IPS-NIHi7 (cell line): ENCODE measurements at regions not wholly inside any gene's neighbourhood (a gene's known extent, or its start where the extent isn't known, plus 50 kb on each side); places are given as distances from the start of the nearest gene placed in this dataset.

Experiments
- DNase-seq: peaks from one replicate; pipeline ENCODE4 v3.0.0; 2012; ENCODE audit warnings: mixed read lengths; ENCODE audit errors: extremely low spot score

DNA sequence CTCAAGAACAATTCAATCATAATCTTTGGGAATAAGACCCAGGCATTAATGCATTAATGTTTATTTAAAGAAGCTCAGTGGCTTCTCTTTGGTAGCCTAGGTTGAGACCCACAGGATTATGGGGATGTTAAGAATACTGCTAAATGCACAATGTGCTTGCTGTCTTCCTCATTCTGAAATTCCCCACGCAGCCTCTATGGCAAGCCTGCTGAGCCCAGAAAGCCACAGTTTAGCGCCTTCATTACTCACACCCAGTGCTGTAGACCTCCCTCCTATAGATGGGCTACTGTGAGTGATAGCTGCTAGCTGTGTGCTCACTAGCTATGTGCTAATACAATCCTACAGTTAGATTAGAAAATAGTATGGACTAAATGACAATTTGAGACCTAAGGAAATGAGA is 90.6 kb downstream of the TNFSF13B start:
- DNase-seq, result no peak

DNA sequence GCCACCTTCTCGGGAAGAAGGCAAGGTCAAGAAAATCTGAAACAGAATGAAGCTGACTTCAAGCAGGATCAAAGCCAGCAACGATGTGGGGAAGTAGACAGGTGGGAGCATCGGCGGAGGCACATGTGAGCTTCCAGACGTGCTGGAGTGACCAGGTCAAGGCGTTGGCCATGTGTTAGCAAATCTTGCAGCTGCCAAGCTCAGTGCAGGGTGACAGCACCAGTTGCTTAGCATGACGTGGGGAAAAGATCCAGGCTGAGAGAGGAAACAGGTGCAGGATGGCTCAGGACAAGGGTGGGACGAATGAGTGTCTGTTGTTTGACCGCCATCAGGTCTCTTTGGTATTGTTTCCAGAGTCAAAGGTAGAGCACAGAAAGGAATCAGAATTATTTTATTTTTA is 92.3 kb downstream of the TNFSF13B start:
- DNase-seq, result no peak

DNA sequence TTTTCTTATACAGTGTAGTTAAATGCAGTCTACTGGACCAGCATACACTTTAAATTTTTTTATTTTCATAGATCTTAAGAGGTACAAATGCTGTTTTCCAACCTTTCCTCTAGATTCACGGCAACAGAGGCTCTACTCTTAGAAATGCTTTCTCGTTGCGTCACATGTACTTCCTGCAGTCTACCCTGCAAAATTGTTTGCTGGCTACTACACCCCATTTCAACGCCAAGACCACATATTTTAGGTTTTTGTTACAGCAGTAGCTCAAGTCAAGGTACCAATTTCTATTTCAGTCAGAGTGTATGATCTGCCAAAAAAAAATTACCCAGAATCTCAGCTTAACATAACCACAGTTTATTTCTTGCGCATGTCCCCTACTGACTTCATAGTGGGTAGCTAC is 94.1 kb downstream of the TNFSF13B start:
- no peak for DNase-seq

DNA sequence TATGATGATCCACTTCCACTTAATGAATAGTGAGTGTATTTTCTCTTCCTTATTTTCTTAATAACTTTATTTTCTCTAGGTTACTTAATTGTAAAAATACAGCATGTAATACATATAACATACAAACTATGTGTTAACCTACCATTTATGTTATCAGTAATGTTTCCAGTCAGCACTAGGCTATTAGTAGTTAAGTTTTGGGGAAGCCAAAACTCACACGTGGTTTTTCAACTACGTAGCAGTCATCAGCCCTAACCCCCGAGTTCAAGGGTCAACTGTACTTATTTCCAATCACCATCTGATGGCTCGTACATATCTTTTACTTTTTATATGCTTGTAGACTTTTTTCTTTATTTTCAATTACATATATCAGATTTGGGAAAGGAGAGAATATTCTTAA is 95.7 kb downstream of the TNFSF13B start:
- DNase-seq, result no peak

DNA sequence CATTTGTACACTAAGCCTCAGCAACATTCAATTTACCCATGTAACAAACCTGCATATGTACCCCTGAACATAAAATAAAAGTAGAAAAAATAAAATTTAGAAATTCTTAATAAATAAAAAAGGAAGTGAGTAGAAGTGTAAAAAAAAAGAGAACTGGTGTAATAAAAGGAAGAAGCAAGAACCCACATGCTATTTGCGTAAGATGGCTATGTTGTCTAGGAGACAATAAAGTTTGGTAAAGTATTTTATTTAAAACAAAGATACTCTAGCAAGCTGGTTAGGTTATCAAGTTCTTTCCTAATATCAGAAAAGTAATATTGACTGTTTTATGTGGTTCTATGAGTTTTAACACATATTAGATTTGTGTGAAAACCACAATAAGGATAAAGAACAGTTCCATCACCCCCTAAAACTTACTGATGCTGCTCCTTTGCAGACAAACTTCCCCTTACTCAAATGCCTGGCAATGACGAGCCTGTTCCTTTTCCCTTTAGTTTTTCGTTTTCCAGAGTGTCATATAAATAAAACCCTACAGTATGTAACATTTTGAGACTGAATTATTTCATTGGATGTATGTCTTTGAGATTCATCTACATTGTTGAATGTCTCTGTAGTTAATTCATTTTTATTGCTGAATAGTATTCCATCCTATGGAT is 98.9 kb downstream of the TNFSF13B start:
- no peak for DNase-seq

DNA sequence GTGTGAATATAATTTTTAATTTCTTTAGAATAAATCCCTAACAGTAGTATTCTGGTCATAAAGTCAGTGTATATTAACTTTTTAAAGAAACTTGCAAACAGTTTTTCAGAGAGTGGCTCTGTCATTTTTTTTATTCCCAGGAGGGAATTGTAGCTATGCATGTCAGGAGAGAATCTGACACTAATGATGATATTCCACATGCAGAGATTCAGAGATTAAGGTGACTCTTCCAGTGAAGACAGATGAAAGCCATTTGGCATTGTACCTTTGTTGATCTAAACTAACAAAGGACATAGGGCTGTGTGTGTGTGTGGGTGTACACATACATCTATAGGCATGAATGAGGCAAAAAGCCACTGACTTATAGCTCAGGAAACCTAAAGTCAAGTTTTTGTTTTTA is 99.9 kb downstream of the TNFSF13B start:
- DNase-seq, result no peak

DNA sequence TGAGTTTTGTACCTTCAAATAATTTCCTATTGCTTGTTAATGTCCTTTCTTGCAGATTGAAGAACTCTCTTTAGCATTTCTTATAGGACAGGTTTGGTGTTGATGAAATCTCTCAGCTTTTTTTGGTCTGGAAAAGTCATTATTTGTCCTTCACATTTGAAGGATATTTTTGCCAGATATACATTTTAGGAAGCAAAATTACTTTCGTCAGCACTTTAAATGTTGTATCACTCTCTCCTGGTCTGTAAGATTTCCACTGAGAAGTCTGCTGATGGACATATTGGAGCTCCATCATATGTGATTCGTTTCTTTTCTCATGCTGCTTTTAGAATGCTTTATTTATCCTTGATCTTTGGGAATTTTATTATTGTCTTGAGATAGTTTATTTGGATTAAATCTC is 105.5 kb downstream of the TNFSF13B start:
- DNase-seq, result no peak

DNA sequence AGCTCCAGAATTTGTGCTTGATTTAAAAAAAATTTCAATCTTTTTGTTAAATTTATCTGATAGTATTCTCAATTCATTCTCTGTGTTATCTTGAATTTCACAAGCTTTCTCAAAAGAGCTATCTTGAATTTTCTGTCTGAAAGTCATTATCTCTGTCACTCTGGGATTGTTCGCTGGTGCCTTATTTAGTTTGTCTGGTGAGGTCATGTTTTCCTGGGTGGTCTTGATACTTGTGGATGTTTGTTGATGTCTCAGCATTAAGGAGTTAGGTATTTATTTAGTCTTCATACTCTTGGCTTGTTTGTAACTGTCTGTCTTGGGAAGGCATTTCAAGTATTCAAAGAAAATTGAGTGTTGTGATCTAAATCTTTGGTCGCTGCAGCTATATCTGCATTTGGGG is 106.3 kb downstream of the TNFSF13B start:
- DNase-seq, result no peak

DNA sequence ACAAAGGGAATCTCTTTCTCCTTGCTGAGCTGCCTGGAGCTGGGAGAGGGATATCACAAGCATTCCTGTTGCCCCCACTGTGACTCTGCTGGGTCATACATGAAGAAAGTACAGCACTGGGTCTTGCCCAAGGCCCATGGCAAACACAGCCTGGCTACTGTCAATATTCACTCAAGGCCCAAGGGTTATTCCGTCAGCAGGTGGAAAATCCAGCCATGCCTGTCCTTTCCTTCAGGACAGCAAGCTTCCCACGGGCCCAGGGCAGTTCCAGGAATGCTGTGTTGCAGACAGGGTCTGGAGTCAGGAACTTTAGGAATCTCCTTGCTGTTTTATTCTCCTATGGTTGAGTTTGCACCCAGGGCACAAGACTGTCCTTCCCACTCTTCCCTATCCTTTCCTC is 106.8 kb downstream of the TNFSF13B start:
- no peak for DNase-seq

DNA sequence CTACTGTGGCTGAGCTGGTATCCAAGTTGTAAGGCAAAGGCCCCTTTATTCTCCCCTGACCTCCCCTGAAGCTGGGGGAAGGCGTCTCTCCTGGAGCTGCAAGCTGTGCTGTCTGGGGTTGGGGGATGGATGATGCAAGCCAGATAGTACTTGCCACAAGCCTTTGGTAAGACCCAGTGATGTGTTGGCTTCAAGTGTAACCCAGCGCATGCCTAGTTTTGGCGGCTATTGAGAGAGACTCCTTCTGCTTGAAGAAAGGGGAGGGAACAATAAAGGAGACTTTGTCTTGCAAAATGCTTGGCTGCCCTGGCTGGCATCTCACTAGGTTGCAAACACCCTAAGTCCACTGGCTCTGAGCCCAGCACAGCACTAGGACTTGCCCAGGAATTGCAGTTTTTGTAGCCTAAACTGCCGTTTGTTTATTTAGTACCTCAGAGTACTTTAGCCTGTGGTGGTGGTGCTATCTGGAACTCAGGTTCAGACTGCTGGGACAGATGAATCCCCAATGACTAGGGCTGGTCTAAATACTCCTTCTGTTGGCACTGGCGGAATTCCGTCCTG is 108.2 kb downstream of the TNFSF13B start:
- no peak for DNase-seq

DNA sequence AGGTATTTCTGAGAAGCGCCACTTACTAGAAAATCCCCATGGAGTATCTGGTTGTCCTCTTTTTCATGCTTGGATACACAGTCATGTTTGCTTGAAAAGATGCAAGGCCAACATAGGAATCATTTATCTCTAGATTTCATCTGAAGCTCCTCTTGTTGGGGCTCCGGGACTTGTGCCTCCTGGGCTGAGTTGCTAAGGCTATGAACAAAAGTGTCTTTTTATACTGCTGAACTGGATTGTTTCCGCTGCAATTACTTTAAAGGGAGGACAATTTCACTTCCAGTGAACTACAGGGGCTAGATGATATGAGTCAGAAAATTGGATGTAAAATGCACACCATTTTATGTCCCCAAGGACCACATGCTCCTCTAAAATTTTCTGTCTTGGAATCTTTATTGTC is 114.1 kb downstream of the TNFSF13B start:
- DNase-seq, result no peak

DNA sequence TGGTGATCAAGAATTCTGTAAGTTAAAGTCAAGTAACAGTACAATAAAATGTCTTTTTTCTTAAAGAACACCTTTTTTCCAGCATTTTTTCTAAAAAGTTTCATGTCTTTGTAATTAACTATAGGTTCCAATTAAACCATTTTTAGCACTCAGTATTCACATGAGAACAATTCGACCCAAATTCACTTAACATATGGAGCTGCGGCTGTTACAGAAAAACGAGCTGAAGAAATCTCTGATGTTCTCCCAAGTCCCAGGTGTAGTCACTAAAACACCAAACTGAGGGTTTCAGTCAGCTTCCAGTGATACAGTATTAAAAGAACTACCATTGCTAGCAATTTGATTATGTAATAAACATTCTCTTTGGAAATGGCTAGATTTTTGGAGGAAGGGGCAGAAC is 117.6 kb downstream of the TNFSF13B start:
- DNase-seq, result no peak

DNA sequence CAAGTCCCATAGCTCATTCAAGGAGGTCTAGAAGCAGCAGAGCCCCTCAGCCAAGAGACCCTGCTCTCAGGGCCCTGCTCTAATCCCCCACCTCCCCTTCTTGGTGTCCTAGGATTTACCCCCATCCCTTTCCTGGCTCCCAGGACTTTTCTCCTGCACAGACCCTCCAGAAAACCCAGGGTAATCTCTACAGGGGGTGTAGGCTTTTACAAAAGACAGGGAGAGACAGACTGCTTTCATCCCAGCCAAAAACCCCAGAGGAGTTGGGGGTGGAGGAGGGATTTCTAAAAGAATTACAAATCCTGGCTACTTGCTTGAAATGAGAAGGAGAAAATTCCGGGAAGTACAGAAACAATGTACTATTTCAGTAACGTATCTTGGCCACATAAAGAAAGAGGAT is 133.3 kb downstream of the TNFSF13B start:
- DNase-seq, result no peak

DNA sequence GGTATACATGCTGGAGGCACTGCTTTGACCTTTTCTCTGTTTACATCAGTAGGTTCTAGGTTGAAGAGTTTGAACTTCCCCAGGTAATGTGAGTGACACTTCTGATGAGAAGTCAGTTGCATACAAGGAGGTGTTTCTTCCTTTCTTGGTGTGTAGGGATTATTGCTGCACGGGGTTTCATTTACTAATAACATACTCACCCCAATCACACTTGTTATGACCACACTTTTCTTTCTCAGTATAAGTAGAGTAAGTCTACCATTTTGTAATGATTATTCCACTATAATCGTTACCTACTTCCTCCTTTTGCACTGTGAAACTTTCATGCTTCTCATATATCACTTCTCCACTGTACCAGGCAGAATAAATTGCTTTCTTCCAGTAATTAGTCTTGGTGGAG is 138.0 kb downstream of the TNFSF13B start:
- no peak for DNase-seq

DNA sequence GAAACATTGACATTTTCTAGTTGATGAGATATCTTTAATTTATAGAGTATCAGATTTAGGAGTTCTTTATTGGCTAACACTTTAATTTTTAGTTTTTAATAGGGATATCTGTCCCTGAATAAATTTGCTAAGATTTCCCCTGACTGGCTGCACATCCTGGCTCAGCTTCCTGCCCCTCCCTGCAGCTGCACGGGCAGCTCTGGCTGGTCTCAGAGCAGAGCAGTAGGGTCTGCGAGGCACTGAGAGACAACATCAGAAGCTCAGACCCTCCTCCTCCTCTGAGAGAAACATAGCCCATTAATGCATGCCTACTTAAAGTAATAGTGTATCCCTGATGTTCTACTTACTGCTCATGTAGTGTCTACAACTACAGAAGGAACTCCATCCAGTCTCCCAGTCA is 139.2 kb downstream of the TNFSF13B start:
- DNase-seq, result no peak

DNA sequence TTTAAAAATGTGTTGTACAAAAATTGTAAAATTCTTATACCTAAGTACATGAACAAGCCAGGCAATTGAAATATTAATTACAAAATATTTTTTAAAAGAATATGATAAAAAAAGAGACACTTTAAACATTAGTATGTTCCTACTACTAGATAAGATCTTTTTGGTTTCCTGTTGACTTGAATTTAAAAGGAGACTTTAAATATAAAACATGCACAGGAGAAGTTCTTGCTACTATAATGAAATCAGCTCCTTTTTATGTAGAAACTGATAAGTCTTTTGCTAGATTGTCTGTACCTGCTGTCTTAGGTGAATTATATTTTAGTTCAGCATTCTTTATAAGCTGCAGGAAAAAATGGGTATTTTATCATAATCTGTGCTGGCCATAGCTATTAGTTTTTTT is 140.2 kb downstream of the TNFSF13B start:
- DNase-seq, result no peak

DNA sequence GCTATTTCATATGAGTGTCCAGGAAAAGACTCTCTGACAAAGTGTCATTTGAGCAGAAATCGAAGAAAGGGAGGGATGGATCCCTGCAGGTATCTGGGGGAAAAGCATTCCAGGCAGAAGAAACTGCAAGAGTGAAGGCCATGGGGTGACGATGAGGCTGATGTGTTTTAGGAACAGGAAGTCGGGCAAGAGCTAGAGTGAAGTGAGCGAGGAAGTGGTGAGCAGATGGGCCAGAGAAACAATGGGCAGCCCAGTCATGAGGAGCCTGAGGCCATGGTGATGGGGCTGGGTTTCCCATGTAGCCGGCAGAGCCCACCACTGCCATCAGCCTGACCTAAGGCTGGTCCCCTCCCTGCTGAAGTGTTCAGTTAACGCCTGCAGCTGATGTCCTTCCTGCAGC is 150.2 kb downstream of the TNFSF13B start:
- DNase-seq, result no peak

DNA sequence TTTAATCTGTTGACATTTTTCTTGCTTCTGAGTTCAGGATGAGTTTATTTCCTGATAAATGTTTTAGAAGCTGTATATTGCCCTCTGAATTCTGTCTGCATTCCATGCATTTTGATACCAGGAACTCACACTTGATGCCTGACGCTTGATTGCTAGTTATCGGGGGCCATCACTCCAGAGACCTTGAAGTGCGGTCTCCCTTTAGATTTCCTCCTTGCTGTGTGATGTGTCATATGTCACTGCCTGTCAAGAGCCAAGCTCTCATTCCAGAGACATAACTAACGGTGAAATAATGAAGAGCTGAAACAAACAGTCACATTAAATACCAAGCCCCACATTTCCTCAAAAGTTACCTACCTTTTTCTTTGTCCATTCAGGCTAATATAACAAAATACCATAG is 155.5 kb downstream of the TNFSF13B start:
- DNase-seq, result no peak

DNA sequence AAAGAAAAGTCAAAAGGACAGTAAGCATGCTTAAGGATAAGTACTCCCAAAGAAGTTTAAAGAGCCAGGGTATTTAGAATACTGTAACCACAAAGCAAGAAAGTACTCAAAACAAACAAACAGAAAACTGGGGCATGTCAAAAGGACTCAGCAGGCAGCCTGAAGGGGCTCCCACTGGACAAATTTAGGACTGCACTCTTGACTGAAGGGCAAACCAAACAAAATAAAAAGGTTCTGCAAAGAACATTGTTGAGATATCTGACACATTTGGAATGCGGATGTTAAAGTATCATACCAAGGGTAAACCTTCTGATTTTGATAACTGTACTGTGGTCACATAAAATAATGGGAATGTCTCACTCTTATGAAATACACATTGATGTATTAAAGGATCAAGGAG is 157.4 kb downstream of the TNFSF13B start:
- DNase-seq, result no peak

DNA sequence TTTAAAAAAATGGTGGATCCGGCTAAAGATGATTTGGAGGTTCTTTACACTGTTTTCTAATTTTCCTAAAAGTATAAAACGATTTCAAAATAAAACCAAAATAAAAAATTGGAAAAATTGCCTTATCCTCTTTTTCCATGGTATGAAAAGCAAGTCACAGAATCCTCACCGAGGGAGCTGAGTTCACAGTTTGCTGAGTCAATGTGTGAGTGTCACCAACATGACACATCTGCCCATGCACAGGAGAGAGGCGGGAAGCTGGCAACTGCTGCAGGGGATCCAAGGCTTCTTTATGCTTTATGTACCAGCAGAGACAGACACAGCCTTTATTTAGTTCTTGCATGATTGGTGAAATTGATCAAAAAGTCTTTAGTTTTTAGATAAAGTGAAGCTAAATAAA is 157.8 kb downstream of the TNFSF13B start:
- DNase-seq, result no peak

DNA sequence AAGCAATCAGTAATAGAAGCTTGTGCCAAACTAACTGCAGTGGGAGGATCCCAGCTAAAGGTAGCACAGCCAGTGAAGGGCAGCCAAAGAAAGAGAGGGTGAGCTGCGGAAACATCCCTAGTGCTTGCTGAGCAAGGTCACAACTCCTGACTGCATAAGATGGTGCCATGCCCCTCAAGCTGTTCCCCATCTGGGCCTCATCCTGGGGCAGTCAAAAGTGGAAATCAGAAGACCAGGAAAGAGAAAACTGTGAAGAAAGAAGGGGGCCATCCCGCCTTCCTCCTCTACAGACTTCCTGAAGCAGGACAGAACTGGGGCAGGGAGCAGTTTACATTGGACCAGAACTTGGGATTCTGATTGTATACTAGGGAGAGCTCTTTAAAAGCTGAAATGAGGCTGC is 159.2 kb downstream of the TNFSF13B start:
- DNase-seq, result no peak

DNA sequence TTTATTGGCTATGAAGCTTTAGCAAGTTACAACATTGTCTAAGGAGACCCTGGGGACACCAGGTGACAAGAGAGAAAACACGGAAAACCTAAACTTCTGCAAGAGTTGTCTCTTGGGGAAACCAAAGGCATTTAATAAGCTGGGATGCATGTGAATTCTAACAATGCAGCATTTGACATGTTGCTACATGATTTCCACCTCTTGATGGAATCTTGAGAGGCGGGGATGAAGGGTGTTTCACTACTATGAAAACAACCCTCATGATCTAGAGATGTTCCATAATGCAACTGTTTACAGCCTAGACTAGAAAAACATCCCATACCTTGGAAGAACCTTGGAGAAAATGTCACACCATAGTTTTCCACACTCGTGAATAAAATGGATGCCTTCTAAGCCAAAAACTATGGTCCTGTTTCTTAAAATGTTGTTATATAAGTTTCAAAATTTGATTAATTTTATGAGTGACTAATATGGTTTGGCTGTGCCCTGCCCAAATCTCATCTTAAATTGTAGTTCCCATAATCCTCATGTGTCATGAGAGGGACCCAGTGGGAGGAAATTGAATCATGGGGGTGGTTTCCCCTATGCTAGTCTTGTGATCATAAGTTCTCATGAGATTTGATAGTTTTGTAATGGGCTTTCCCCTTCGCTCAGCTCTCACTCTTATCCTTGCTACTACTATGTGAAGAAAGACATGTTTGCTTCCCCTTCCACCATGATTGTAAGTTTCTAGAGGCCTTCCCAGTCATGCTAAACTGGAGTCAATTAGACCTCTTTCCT is 164.6 kb downstream of the TNFSF13B start:
- DNase-seq, result no peak

DNA sequence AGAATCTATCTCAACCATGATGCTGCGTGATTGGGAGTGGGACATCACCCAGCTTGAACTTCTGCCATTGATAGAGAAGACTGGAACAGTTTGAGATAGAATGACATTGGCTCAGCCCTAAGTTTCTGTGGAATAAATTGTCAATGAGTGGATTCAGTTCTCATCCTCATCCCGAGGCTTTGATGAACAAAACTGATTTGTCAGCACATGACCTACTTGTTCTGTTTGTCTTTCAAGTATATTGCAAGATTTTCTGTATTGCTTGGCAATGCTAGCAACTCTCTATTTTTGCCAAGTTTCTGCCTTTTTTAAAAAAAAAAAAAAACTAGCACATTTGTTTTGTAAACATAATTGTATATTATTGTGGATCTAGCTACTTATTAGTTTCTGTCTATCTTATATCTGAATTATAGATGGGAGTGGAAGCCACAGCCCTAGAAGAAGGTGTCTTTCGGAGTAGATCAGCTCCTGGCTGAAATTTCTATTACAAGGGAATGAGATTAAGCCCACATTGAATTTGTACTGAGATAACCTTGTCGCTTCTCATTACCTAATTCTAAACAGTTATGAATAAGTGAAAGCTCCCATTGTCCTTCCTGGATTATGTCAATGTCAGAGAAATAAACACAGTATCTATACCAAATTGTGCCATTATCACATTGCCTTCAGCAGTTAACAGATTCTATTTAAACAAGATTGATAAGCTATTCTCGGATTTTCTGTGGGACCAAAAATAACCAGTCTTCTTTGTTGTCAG is 166.1 kb downstream of the TNFSF13B start:
- no peak for DNase-seq
